ENCODE measurements at regions not wholly inside any gene's neighbourhood (a gene's known extent, or its start where the extent isn't known, plus 50 kb on each side); places are given as distances from the start of the nearest gene placed in this dataset.
"Not testable (repeated sequence)": the region's sequence is repeated elsewhere in the genome, so short reads cannot be mapped to it uniquely, and the experiment has no call there.

DNA sequence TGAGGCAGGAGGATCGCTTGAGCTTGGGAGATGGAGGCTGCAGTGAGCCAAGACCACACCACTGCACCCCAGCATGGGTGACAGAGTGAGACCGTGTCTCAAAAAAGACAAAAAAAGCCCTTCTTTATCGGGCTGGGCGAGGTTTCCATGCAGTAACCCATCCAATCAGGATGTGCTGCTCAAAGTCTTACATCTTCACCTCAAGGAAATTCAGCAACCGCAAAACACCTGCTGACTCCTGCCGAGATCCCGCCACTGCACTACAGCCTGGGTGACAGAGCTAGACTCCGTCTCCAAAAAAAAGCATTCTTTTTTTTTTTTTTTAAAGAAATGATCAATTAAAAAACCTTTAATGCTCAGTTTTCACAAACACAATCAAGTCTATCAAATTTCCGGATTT, 75.7 kb upstream of the KCTD7 start:
- H3K27me3 ChIP-seq (replicated peaks) = no peaks in the 10 kb centered on the region

GRCh38 chr7:66553675-66554074, 75.0 kb upstream of the KCTD7 start:
- peaks cover 64% of the 10 kb centered on the region for H3K36me3 ChIP-seq
- not testable (repeated sequence) for H3K27me3 ChIP-seq (replicated peaks); H3K27ac ChIP-seq; H3K4me1 ChIP-seq (replicated peaks); H3K4me3 ChIP-seq; DNase-seq (ENCODE audit: low read depth in 1 of 2, low spot score in 2 of 2); H3K9me3 ChIP-seq (replicated peaks)

More for the DNA sequence above, 75.7 kb upstream of the KCTD7 start:
- no peak overlapping the region for H3K4me3 ChIP-seq
- no peaks in the 10 kb centered on the region for H3K4me1 ChIP-seq (replicated peaks)
- H3K27ac ChIP-seq = no peak overlapping the region
- no peaks in the 10 kb centered on the region for H3K9me3 ChIP-seq (replicated peaks)
- peaks cover 63% of the 10 kb centered on the region for H3K36me3 ChIP-seq
- no peak for DNase-seq (ENCODE audit: low read depth in 1 of 2, low spot score in 2 of 2)

DNA sequence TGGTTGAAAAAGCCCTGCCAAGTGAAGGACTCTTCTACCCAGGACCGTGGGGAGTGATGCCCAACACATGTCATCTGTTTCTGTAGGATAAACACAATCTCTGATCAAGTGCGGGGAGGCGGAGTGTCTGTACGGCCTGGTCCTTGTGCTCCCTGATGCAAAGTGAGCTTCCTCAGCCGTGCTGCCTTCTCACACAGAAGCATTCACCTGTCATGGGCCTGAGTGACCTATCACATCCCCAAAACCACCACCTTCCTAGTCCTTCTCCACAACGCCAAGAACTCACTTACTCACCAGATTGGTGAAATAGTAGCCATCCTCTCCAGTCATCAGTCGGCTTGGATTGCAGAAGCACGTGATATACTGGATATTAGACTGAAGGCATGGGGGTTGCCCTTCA, 74.4 kb upstream of the KCTD7 start:
- not testable (repeated sequence) for DNase-seq (ENCODE audit: low read depth in 1 of 2, low spot score in 2 of 2); H3K4me3 ChIP-seq; H3K4me1 ChIP-seq (replicated peaks); H3K9me3 ChIP-seq (replicated peaks); H3K27me3 ChIP-seq (replicated peaks); H3K27ac ChIP-seq
- peaks cover 68% of the 10 kb centered on the region for H3K36me3 ChIP-seq

DNA sequence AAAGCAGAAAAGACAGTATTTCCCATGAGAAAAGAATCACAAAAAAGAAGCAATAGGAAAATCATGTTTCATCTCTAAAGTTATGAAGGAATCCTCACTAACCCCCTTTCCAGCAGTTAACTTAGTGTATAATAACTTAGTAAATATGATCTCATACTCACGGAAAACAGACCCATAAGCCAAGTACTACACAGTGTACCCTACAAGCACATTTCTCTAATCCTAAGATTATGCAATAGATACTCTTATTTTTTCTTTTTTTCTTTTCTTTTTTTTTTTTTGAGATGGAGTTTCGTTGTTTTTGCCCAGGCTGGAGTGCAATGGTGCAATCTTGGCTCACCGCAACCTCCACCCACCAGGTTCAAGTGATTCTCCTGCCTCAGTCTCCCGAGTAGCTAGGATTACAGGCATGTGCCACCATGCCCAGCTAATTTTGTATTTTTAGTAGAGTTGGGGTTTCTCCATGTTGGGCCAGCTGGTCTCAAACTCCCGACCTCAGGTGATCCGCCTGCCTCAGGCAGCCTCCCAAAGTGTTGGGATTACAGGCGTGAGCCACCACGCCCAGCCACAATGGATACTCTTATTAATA, 73.7 kb upstream of the KCTD7 start:
- not testable (repeated sequence) for H3K27me3 ChIP-seq (replicated peaks); H3K4me3 ChIP-seq; H3K4me1 ChIP-seq (replicated peaks); H3K27ac ChIP-seq; DNase-seq (ENCODE audit: low read depth in 1 of 2, low spot score in 2 of 2); H3K9me3 ChIP-seq (replicated peaks)
- H3K36me3 ChIP-seq = peaks cover 65% of the 10 kb centered on the region

- no peak for DNase-seq (ENCODE audit: low read depth in 1 of 2, low spot score in 2 of 2)
- no peak overlapping the region for H3K27ac ChIP-seq
- peaks cover 57% of the 10 kb centered on the region for H3K36me3 ChIP-seq
- no peaks in the 10 kb centered on the region for H3K9me3 ChIP-seq (replicated peaks)
- H3K4me3 ChIP-seq = no peak overlapping the region
- no peaks in the 10 kb centered on the region for H3K27me3 ChIP-seq (replicated peaks)
- no peaks in the 10 kb centered on the region for H3K4me1 ChIP-seq (replicated peaks)
Observed at GRCh38 chr7:66556177-66556548, 72.5 kb upstream of the KCTD7 start.

DNA sequence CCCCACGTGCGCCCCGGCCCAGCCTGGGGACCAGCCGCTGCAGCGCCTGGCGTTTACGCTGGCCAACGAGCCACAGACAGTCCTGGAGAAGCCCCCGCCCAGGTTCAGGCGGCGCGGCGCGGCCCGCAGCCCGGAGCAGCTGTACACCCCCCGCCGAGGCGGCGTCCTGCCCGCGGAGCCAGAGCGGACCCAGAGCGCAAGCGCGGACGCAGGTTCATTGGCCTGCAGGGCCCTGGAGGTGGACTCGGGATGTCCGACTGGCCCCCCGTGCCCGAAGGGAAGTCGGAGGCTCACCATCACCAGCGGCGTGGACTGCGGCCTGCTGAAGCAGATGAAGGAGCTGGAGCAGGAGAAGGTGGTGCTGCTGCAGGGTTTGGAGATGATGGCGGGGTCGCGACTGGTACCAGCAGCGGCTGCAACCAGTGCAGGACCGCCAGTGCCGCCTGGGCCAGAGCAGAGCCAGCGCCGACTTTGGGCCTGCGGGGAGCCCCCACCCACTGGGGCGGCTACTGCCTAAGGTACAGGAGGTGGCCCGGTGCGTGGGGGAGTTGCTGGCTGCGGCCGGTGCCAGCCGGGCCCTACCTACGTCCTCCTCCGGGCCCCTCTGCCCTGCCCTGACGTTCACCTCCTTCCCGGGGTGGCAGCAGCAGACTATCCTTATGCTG, 72.0 kb upstream of the KCTD7 start:
- H3K27me3 ChIP-seq (replicated peaks) = no peaks in the 10 kb centered on the region
- no peak for DNase-seq (ENCODE audit: low read depth in 1 of 2, low spot score in 2 of 2)
- H3K9me3 ChIP-seq (replicated peaks) = no peaks in the 10 kb centered on the region
- H3K4me1 ChIP-seq (replicated peaks) = no peaks in the 10 kb centered on the region
- peaks cover 52% of the 10 kb centered on the region for H3K36me3 ChIP-seq
- no peak overlapping the region for H3K4me3 ChIP-seq
- no peak overlapping the region for H3K27ac ChIP-seq

- Histone ChIP-seq H3K4me1 (replicated peaks) (no peaks in the 10 kb centered on the region), H3K36me3 (peaks cover 52% of the 10 kb centered on the region), H3K9me3 (replicated peaks) (no peaks in the 10 kb centered on the region), H3K27ac (no peak overlapping the region), H3K27me3 (replicated peaks) (no peaks in the 10 kb centered on the region), H3K4me3 (no peak overlapping the region)
- DNase-seq (ENCODE audit: low read depth in 1 of 2, low spot score in 2 of 2) = peak; percentile 50 to 69
Observed at GRCh38 chr7:66557214-66558200, 71.2 kb upstream of the KCTD7 start.

GRCh38 chr7:66558201-66558641, 70.5 kb upstream of the KCTD7 start:
- DNase-seq (ENCODE audit: low read depth in 1 of 2, low spot score in 2 of 2) = no peak
- H3K36me3 ChIP-seq = peaks cover 49% of the 10 kb centered on the region
- H3K27ac ChIP-seq = no peak overlapping the region
- no peaks in the 10 kb centered on the region for H3K9me3 ChIP-seq (replicated peaks)
- H3K4me3 ChIP-seq = no peak overlapping the region
- H3K4me1 ChIP-seq (replicated peaks) = no peaks in the 10 kb centered on the region
- no peaks in the 10 kb centered on the region for H3K27me3 ChIP-seq (replicated peaks)

DNA sequence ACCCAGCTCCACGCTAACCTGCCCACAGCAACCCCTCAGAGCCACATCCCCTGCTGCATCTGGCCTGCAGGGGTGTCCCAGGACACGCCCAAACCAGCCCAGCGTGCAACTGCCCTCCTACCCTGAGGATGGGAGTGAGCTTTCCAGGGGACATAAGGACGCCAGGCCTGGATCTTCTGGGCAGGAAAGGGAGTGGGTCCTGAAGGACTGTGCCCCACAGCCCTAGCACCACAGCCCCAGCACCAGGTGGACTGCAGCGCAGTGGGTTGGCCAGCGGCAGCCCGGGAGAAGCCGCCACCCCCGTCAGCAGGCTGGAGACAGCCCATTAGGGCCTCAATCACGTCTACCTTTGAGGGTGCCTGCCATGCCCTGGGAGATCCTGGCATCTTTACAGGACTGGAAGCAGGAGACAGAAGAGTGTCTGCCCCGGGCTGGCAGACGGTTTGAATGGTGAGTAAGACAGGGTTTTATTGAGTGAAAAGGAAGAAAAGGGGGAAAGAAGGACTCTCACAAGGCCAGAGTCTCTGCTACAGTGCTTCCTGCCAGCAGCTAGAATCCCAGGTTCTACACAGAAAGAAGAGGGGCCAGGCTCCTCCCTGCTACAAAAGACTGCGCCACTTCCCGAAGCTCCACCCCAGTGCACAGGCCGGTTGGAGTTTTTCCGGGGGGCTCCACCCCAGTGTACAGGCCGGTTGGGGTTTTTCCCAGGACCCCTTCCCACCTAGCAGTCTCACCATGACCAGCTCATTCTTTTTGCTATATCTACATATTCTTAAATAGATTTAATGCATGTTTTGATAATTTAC, 69.8 kb upstream of the KCTD7 start:
- DNase-seq (ENCODE audit: low read depth in 1 of 2, low spot score in 2 of 2) = no peak
- Histone ChIP-seq H3K36me3 (peaks cover 48% of the 10 kb centered on the region), H3K27me3 (replicated peaks) (no peaks in the 10 kb centered on the region), H3K9me3 (replicated peaks) (no peaks in the 10 kb centered on the region), H3K4me1 (replicated peaks) (no peaks in the 10 kb centered on the region), H3K27ac (no peak overlapping the region), H3K4me3 (no peak overlapping the region)

GRCh38 chr7:66564045-66564444, 64.6 kb upstream of the KCTD7 start:
- Histone ChIP-seq H3K27me3 (replicated peaks) (no peaks in the 10 kb centered on the region), H3K4me3 (no peak overlapping the region), H3K9me3 (replicated peaks) (no peaks in the 10 kb centered on the region), H3K4me1 (replicated peaks) (no peaks in the 10 kb centered on the region), H3K36me3 (peaks cover 46% of the 10 kb centered on the region), H3K27ac (no peak overlapping the region)
- no peak for DNase-seq (ENCODE audit: low read depth in 1 of 2, low spot score in 2 of 2)

DNA sequence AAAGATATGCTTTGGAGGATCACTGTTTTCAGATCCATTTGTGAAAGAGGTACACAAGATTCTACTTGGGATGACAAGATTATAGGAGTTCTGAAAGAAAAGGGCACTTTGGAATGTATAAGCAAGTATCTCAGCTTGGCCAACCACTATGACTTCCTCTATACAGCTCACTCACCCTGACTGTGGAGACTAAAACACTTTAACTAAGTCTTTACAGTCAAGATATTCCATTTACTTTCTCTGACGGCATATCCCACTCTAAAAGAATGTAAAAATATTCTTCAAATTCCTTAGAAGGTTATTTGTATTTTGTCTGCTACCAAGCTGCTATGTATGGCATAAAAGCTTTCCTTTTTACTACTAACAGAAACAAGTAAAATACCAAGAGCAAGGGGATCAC, 58.5 kb upstream of the KCTD7 start:
- H3K36me3 ChIP-seq = peaks cover 55% of the 10 kb centered on the region
- H3K4me3 ChIP-seq; H3K9me3 ChIP-seq (replicated peaks); H3K27ac ChIP-seq; DNase-seq (ENCODE audit: low read depth in 1 of 2, low spot score in 2 of 2); H3K4me1 ChIP-seq (replicated peaks); H3K27me3 ChIP-seq (replicated peaks): not testable (repeated sequence)

- Histone ChIP-seq H3K9me3 (replicated peaks) (no peaks in the 10 kb centered on the region), H3K27ac (no peak overlapping the region), H3K4me3 (no peak overlapping the region), H3K27me3 (replicated peaks) (no peaks in the 10 kb centered on the region), H3K36me3 (peaks cover 52% of the 10 kb centered on the region), H3K4me1 (replicated peaks) (no peaks in the 10 kb centered on the region)
- DNase-seq (ENCODE audit: low read depth in 1 of 2, low spot score in 2 of 2) = no peak
Observed at GRCh38 chr7:66571568-66571967, 57.1 kb upstream of the KCTD7 start.

- H3K4me3 ChIP-seq; H3K27me3 ChIP-seq (replicated peaks); DNase-seq (ENCODE audit: low read depth in 1 of 2, low spot score in 2 of 2); H3K9me3 ChIP-seq (replicated peaks); H3K27ac ChIP-seq; H3K4me1 ChIP-seq (replicated peaks): not testable (repeated sequence)
- peaks cover 39% of the 10 kb centered on the region for H3K36me3 ChIP-seq
Observed at GRCh38 chr7:66573782-66574495, 54.7 kb upstream of the KCTD7 start.

Data from SJSA1 (cell line).